ENCODE measurements at regions not wholly inside any gene's neighbourhood (a gene's known extent, or its start where the extent isn't known, plus 50 kb on each side); places are given as distances from the start of the nearest gene placed in this dataset.

DNA sequence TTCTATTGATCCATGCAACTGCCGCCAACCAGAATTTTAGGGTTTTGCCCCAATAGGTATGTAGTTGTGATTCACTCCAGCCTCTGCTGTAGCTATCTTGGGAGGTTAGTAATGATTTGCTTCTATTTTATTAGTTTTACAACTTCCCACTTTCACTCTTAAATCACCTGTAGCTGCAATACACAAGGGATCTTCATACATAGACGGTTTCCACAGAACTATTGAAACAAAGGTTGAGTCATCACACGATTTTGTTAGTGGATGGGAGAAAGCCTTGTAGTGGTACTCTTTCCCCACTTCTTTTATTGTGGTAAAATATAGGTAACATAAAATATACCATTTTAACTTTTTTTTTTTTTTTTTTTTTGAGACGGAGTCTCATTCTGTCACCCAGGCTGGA is 104.2 kb upstream of the SPRED2 start (continued):
- TF ChIP-seq, protein P1, sequence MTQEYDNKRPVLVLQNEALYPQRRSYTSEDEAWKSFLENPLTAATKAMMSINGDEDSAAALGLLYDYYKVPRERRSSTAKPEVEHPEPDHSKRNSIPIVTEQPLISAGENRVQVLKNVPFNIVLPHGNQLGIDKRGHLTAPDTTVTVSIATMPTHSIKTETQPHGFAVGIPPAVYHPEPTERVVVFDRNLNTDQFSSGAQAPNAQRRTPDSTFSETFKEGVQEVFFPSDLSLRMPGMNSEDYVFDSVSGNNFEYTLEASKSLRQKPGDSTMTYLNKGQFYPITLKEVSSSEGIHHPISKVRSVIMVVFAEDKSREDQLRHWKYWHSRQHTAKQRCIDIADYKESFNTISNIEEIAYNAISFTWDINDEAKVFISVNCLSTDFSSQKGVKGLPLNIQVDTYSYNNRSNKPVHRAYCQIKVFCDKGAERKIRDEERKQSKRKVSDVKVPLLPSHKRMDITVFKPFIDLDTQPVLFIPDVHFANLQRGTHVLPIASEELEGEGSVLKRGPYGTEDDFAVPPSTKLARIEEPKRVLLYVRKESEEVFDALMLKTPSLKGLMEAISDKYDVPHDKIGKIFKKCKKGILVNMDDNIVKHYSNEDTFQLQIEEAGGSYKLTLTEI (CRISPR knock-in tag; conservative IDR thresholded peaks at IDR 0.05), result no peak
- TF ChIP-seq HOXA3 (CRISPR knock-in tag; IDR thresholded peaks at IDR 0.05), result no peak

DNA sequence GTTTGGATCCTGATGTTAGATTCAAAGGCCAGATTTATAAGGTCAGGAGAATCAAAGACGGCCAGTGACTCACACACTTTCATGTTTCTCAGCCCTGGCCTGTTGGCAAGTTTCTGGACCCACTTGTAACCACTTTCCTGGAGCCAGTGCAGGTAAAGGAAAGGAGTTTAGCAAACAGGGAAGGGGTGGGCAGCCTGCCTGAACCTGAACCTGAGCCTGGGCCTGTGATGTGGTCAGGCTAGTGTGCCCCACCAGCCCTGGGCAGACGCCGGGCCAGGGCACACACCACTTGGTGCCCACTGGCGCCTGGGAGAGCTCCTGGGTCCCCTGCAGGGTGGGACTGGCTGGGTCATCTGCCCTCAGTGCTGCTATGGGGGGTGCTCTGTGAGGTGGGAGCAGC is 100.5 kb upstream of the SPRED2 start:
- H3K9me3 ChIP-seq (ENCODE audit: low read length), result no peaks in the 10 kb centered on the region
- WGBS (ENCODE audit: low lambda C conversion rate), result 64% methylated on average over 3 of the region's 4 CpGs
- BruUV-seq (replicated peaks), result no TSS peak
- H3K36me3 ChIP-seq (replicated peaks in 1 of 2; ENCODE audit: control insufficient read depth in 1 of 2, insufficient read depth in 2 of 2, low read length in 2 of 2), result no peaks in the 10 kb centered on the region
- intact Hi-C loops (cut with micrococcal nuclease; ENCODE audit: unreplicated experiment) (no loop called here), in situ Hi-C loops (cut with HindIII; ENCODE audit: extremely low pct_ligation_motif_present, low pct_unique_long_range_greater_than_20kb) (no loop called here)
- H3K27ac ChIP-seq (ENCODE audit: extremely low read length, insufficient read depth, low read length), result no peak overlapping the region
- no peaks in the 10 kb centered on the region for H3K79me2 ChIP-seq (ENCODE audit: insufficient read depth, low read length)
- TF ChIP-seq ZNF501 (CRISPR knock-in tag; IDR thresholded peaks at IDR 0.05), result no peak
- TF ChIP-seq, protein P2, sequence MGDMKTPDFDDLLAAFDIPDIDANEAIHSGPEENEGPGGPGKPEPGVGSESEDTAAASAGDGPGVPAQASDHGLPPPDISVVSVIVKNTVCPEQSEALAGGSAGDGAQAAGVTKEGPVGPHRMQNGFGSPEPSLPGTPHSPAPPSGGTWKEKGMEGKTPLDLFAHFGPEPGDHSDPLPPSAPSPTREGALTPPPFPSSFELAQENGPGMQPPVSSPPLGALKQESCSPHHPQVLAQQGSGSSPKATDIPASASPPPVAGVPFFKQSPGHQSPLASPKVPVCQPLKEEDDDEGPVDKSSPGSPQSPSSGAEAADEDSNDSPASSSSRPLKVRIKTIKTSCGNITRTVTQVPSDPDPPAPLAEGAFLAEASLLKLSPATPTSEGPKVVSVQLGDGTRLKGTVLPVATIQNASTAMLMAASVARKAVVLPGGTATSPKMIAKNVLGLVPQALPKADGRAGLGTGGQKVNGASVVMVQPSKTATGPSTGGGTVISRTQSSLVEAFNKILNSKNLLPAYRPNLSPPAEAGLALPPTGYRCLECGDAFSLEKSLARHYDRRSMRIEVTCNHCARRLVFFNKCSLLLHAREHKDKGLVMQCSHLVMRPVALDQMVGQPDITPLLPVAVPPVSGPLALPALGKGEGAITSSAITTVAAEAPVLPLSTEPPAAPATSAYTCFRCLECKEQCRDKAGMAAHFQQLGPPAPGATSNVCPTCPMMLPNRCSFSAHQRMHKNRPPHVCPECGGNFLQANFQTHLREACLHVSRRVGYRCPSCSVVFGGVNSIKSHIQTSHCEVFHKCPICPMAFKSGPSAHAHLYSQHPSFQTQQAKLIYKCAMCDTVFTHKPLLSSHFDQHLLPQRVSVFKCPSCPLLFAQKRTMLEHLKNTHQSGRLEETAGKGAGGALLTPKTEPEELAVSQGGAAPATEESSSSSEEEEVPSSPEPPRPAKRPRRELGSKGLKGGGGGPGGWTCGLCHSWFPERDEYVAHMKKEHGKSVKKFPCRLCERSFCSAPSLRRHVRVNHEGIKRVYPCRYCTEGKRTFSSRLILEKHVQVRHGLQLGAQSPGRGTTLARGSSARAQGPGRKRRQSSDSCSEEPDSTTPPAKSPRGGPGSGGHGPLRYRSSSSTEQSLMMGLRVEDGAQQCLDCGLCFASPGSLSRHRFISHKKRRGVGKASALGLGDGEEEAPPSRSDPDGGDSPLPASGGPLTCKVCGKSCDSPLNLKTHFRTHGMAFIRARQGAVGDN (CRISPR knock-in tag; IDR thresholded peaks at IDR 0.05), result 0 out of 2 replicates have a peak, but pooled peaks have one; percentile 11
- no peak overlapping the region for H3K4me3 ChIP-seq (replicated peaks in 1 of 3; ENCODE audit: insufficient read depth in 1 of 3, low read depth in 2 of 3, low read length in 3 of 3)
- no peak for DNase-seq (ENCODE audit: low spot score)
- H4K20me1 ChIP-seq (ENCODE audit: insufficient read depth, low read length), result no peaks in the 10 kb centered on the region
- H3K4me1 ChIP-seq (ENCODE audit: insufficient read depth, low read length), result peaks cover 13% of the 10 kb centered on the region
- CTCF ChIA-PET (ENCODE audit: low intra/inter-chr PET ratio, low total read pairs), result no interaction called here
- H3K27me3 ChIP-seq (ENCODE audit: control insufficient read depth in 1 of 2, insufficient read depth in 2 of 2, low read length in 2 of 2), result no peaks in the 10 kb centered on the region
- no peak for ATAC-seq
- no peak overlapping the region for H3K9ac ChIP-seq (ENCODE audit: insufficient read depth, low read depth, low read length)
- no peak overlapping the region for H3K4me2 ChIP-seq (ENCODE audit: low read depth, low read length)
- H2AFZ ChIP-seq (ENCODE audit: low read length), result no peak overlapping the region
- FAIRE-seq, result no peak
- POLR2A ChIA-PET, result no interaction called here
